Mammary epithelial cell (primary cell): ENCODE measurements at regions not wholly inside any gene's neighbourhood (a gene's known extent, or its start where the extent isn't known, plus 50 kb on each side); places are given as distances from the start of the nearest gene placed in this dataset.

ENCODE experiments used
- EZH2 ChIP-seq: IDR thresholded peaks from 2 replicates; pipeline ENCODE4 v1.6.1; 2012; ENCODE audit warnings: low read length, inconsistent platforms, borderline replicate concordance
- TF ChIP-seq, protein P1 (sequence below), 2 donors: IDR thresholded peaks in 1 of 2; conservative IDR thresholded peaks in 1 of 2; 2 replicates each; pipeline ENCODE4 v1.5.1; 2011 to 2012; ENCODE audit warnings: inconsistent platforms in 2 of 2, low read length in 2 of 2, mild to moderate bottlenecking in 2 of 2, control low read depth in 1 of 2, low read depth in 1 of 2; ENCODE audit not compliant: insufficient read depth in 1 of 2; ENCODE audit errors: extremely low read depth in 1 of 2

DNA sequence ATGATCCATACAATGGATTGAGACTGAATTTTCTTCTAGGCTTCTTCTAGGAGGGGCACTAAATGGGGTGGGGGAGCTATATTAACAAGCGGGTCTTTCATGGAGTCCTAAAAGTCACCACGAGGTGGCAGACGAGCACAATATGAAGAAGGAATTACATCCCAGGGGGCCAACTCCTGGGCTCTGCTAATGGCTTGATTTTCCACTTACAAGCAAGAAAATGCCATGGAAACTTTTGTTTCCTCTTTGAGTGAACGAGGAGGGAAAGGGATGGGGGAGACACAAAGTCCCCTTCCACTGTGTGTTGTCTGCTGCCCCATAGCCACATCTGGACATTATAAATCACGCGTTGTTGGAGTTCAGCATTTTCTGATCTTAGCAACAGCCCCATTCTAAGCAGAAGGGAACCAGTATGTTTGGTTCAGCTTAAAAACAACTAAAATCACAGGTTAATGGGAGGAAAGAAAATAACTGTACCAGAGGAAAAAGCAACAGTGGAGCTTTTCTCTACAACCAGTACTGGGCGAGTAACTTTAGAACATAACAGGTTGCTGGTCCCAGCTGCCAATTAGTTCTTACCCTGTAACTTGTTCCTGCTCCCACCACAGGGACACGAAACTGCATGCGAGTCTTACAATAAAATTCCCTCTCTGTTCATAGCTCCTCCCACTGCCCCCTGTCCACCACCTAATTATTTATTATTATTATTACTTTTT is 285.0 kb upstream of the PARD3B start:
- TF ChIP-seq, protein P1, sequence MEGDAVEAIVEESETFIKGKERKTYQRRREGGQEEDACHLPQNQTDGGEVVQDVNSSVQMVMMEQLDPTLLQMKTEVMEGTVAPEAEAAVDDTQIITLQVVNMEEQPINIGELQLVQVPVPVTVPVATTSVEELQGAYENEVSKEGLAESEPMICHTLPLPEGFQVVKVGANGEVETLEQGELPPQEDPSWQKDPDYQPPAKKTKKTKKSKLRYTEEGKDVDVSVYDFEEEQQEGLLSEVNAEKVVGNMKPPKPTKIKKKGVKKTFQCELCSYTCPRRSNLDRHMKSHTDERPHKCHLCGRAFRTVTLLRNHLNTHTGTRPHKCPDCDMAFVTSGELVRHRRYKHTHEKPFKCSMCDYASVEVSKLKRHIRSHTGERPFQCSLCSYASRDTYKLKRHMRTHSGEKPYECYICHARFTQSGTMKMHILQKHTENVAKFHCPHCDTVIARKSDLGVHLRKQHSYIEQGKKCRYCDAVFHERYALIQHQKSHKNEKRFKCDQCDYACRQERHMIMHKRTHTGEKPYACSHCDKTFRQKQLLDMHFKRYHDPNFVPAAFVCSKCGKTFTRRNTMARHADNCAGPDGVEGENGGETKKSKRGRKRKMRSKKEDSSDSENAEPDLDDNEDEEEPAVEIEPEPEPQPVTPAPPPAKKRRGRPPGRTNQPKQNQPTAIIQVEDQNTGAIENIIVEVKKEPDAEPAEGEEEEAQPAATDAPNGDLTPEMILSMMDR (conservative IDR thresholded peaks at IDR 0.05 in 1 of 2, IDR thresholded peaks at IDR 0.05 in 1 of 2; ENCODE audit: extremely low read depth in 1 of 2, insufficient read depth in 1 of 2, low read depth in 1 of 2, low read length in 2 of 2) = peak; percentile 65 to 76
- no peak for TF ChIP-seq EZH2
